ENCODE measurements at regions not wholly inside any gene's neighbourhood (a gene's known extent, or its start where the extent isn't known, plus 50 kb on each side); places are given as distances from the start of the nearest gene placed in this dataset.

DNA sequence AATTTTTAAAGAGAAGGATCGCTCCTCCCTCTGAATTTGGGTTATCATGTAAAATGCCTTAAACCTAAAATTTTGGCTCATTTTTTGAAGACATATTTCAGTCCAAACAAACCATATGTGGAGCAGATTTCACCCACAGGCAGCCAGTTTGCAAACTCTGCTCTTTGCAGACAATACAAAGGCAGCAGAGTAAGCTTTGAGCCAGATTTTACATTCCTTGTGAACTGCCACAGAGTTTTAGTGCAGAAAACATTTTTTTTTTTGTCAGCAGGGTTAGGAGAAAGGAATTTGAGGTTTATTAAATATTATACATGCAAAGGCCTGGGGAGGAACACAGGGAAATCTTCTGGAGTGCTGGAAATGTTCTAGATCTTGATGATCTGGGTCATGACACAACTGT, 171.9 kb upstream of the FN1 start:
- intact Hi-C loops (cut with micrococcal nuclease; ENCODE audit: unreplicated experiment): no loop called here
- POLR2A ChIA-PET: no interaction called here
- no peaks in the 10 kb centered on the region for H3K9me3 ChIP-seq (ENCODE audit: control insufficient read depth, insufficient read depth, low read depth, low read length)
- H3K4me1 ChIP-seq (ENCODE audit: control insufficient read depth, insufficient read depth, low read length): no peaks in the 10 kb centered on the region
- BruUV-seq (replicated peaks): no TSS peak
- no peaks in the 10 kb centered on the region for H3K36me3 ChIP-seq (ENCODE audit: control insufficient read depth, insufficient read depth, low read length)
- DNase-seq (ENCODE audit: low read depth, low spot score) (no peak), ATAC-seq (no peak)
- TF ChIP-seq TCF7L2 (IDR thresholded peaks at IDR 0.05; ENCODE audit: low read depth, low read length): no peak
- no peak for TF ChIP-seq REST (IDR thresholded peaks at IDR 0.05; ENCODE audit: insufficient read depth in 1 of 2, low read depth in 2 of 2, low read length in 1 of 2)
- no peak for TF ChIP-seq POLR2AphosphoS5 (IDR thresholded peaks at IDR 0.05; ENCODE audit: low read depth, low read length)
- TF ChIP-seq SIN3A (IDR thresholded peaks at IDR 0.05; ENCODE audit: borderline replicate concordance, insufficient read depth, low read depth, low read length): no peak
- TF ChIP-seq, protein P1, sequence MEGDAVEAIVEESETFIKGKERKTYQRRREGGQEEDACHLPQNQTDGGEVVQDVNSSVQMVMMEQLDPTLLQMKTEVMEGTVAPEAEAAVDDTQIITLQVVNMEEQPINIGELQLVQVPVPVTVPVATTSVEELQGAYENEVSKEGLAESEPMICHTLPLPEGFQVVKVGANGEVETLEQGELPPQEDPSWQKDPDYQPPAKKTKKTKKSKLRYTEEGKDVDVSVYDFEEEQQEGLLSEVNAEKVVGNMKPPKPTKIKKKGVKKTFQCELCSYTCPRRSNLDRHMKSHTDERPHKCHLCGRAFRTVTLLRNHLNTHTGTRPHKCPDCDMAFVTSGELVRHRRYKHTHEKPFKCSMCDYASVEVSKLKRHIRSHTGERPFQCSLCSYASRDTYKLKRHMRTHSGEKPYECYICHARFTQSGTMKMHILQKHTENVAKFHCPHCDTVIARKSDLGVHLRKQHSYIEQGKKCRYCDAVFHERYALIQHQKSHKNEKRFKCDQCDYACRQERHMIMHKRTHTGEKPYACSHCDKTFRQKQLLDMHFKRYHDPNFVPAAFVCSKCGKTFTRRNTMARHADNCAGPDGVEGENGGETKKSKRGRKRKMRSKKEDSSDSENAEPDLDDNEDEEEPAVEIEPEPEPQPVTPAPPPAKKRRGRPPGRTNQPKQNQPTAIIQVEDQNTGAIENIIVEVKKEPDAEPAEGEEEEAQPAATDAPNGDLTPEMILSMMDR (IDR thresholded peaks at IDR 0.05): no peak
- H3K27ac ChIP-seq (ENCODE audit: low read length): no peak overlapping the region
- no peak overlapping the region for H3K4me3 ChIP-seq (ENCODE audit: low read depth in 2 of 2, low read length in 2 of 2)
- in situ Hi-C loops (cut with HindIII; ENCODE audit: low pct_unique_long_range_greater_than_20kb, low sequenced_read_pairs): no loop called here
- no peaks in the 10 kb centered on the region for H3K27me3 ChIP-seq (ENCODE audit: control insufficient read depth, insufficient read depth, low read length)
- CTCF ChIA-PET: no interaction called here

DNA sequence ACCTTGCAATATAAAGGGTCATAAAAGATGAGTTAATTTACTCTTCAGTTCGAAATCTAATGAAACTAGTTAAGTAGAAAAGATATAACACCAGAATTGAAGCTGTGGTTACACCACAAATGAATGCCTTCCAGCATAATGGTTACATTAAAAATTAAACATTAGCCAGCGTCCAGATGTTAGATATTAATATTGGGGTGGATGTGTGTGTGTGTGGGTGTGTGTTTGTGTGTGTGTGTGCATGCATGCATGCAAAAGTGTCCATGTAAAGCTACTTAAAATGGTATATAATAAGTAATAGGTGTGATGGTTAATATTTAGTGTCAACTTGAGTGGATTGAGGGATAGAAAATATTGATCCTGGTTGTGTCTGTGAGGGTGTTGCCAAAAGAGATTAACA, 170.4 kb upstream of the FN1 start:
- CTCF ChIA-PET: no interaction called here
- no peak for ATAC-seq
- TF ChIP-seq SIN3A (IDR thresholded peaks at IDR 0.05; ENCODE audit: borderline replicate concordance, insufficient read depth, low read depth, low read length): no peak
- TF ChIP-seq TCF7L2 (IDR thresholded peaks at IDR 0.05; ENCODE audit: low read depth, low read length): no peak
- no peak for TF ChIP-seq REST (IDR thresholded peaks at IDR 0.05; ENCODE audit: insufficient read depth in 1 of 2, low read depth in 2 of 2, low read length in 1 of 2)
- TF ChIP-seq, protein P1 (IDR thresholded peaks at IDR 0.05): no peak
- no peak for TF ChIP-seq POLR2AphosphoS5 (IDR thresholded peaks at IDR 0.05; ENCODE audit: low read depth, low read length)
- Histone ChIP-seq H3K36me3 (ENCODE audit: control insufficient read depth, insufficient read depth, low read length) (no peaks in the 10 kb centered on the region), H3K27ac (ENCODE audit: low read length) (no peak overlapping the region), H3K4me3 (ENCODE audit: low read depth in 2 of 2, low read length in 2 of 2) (no peak overlapping the region), H3K27me3 (ENCODE audit: control insufficient read depth, insufficient read depth, low read length) (no peaks in the 10 kb centered on the region; the same call in 1 of the 2 replicates), H3K4me1 (ENCODE audit: control insufficient read depth, insufficient read depth, low read length) (no peaks in the 10 kb centered on the region), H3K9me3 (ENCODE audit: control insufficient read depth, insufficient read depth, low read depth, low read length) (no peaks in the 10 kb centered on the region)
- no peak for DNase-seq (ENCODE audit: low read depth, low spot score)
- BruUV-seq (replicated peaks): no TSS peak
- in situ Hi-C loops (cut with HindIII; ENCODE audit: low pct_unique_long_range_greater_than_20kb, low sequenced_read_pairs) (no loop called here), intact Hi-C loops (cut with micrococcal nuclease; ENCODE audit: unreplicated experiment) (no loop called here)
- POLR2A ChIA-PET: no interaction called here
